DMS114 treated with DMSO at 0.1 percent for 48 hours (cell line): ENCODE measurements at regions not wholly inside any gene's neighbourhood (a gene's known extent, or its start where the extent isn't known, plus 50 kb on each side); places are given as distances from the start of the nearest gene placed in this dataset.

ENCODE experiments used
- DNase-seq: peaks from one replicate; lab custom pipeline; 2025; ENCODE audit not compliant: unreplicated experiment; lab: John Stamatoyannopoulos, UW

DNA sequence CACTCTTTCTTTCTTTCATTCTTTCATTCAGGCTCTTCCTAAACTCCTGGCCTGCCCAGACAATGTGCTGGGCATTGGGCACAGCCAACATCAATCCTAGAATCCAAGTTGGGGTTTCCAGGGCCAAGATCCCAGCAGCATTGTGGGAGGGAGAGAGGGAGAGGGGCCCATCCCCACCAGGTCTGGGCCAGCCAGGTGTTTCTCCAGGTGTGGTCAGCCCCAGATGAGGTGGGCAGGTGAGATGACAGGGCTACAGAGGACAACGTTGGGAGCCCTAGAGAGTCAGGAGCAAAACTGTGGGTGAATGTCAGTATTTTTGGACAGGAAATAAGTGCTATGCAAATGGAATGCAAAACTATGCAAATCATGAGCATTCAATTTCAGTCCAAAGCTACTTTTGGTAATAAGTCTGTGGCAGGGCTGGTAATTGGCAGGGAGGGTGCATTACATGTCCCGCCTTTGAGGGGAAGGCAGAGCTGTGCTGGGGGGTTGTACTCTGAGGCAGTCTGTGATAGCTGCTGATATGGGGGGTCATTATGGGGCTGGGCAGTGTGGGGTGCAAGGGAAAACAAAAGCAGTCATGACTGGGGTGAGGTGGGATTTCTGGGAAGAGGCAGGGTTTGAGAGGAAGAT is 139.9 kb upstream of the IGSF21 start:
- DNase-seq = no peak

DNA sequence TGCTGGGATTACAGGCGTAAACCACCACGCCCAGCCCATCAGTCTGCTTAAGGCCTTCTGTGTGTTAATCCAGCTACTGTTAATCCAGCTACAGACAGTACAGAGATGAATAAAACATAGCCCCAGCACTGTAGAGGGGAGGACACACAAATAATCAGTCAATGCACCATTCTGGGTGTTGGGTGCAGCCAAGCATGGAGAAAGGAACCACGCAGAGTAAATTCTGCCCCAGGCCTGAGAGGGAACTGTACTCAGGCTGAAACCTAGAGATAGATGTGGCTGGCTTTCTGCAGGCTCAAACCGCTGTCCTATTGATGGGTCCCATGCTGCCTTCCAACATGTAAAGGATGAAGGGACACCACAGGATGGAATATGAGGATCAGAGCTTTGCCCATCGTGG is 136.8 kb upstream of the IGSF21 start:
- DNase-seq = no peak

DNA sequence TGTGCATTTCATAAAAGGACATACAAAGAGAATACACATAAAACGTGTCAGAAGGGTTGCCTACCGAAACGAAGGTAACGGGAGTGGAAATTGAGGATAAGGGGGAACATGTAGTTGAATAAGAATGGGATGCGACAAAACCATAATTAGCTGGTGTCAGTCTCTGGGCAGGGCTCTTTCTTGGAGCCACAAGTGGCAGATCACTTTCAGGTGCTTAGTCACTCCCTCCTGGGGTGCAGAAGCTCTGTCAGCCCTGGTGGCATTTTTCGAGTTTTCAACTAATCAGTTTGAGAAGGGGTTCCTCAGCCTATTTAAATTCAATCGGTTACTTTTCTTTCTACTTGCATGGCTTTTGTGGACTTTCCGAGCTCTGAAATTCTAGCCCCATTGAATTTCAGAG is 133.9 kb upstream of the IGSF21 start:
- DNase-seq = no peak

DNA sequence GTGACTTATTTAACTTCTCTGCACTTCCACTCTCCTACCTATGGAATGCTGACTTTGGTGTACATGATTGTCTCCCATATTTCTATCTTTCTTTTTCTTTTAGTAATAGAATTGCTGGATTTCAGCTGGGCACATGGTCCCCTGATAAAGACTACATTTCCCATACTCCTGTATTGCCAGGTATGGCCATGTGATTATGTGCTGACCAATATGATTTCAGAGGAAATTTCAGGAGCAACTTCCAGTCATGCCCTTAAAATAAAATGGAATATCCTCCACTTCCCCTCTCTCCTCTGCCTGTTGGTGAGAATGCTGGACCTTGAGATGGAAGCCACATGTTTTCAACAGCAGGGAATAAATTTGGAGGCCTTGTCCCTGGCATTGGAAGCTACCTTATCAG is 130.7 kb upstream of the IGSF21 start:
- no peak for DNase-seq

DNA sequence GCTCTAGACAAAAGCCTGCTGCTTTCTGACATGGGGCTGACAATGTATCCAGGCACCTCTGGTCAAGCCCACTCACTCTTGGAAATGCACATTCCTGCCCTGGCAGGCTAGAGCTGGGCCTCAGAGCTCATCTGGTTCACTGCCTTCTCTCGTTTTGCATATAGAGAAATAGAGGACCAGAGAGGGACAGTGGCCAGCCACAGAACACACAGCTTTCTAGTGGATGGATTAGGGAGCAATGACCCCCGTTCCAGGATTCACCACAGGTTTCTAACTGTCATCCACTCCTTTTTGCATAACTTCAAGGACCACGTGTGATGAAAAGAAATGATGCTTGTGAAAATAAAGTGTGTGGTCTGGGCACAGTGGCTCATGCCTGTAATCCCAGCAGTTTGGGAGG is 129.6 kb upstream of the IGSF21 start:
- no peak for DNase-seq

DNA sequence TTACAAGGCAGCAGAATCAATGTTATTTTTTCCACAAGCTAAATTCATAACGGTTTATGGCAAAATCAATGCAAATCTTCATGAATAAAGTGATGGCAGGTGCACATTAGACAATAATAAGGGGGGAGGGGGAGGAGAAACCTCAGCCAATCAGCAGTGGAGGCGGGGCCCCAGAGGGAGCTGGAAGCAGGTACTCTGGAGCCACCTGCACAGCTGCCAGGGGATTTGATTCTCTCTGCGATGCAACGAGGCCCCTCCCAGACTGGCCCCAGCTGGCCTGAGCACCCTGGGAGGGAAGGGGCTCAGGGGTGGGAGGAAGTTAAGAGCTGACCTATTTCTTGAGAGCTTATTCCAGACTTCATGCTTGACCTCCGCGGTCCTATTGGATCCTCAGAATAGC is 127.8 kb upstream of the IGSF21 start:
- DNase-seq = no peak

DNA sequence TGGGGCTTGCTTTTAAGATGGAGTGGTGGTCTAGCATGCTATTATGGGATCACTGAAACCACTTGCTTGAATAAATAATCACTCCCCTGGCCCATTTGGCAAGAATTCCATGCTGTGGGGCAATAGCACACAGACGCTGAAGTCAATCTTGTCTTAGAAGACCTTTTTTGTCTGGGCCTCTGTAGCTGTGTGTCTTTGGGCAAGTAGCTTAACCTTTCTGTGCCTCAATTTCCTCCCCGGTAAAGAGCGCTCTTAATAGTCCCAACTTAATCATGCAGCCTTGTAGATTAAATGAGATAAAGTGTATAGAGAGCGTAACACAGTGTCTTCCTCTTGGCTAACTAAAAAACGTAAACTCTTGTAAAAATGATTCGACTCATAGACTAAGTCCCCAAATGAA is 125.4 kb upstream of the IGSF21 start:
- no peak for DNase-seq

DNA sequence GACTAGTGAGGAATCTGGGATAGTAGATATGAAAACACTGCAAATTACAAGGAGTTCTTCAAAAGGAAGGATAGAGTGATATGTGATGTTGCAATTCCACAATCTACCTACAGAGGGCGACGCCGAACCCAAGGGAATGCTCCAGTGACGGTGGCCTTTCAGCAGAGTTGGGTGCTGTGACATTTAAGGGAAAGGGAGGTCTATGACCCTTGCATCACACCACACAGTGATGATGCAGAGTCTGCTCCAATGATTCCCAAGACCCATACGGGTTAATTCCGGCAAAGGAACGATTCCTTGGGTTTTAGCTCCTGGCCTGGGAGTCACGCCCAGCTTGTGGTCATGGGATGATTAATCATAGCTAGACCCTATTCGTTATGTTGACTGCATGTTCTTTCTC is 123.0 kb upstream of the IGSF21 start:
- DNase-seq = no peak

DNA sequence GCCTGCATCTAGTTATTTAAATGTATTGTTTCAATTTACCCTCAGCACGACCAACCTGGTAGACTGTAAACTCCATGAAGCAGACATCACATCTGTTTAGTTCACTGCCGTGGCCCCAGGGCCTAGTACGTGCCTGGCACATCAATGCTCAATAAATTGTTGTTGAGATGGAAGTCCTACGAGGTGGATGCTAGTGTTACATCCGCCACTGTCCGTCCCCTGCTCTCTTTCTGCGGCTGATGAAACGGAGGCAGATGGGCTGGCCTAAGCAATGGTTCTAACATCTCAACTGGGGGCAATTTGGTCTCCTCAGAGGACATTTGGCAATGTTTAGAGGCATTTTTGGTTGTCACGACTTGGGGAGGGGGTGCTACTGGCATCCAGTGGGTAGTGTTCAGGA is 121.4 kb upstream of the IGSF21 start:
- DNase-seq = no peak

DNA sequence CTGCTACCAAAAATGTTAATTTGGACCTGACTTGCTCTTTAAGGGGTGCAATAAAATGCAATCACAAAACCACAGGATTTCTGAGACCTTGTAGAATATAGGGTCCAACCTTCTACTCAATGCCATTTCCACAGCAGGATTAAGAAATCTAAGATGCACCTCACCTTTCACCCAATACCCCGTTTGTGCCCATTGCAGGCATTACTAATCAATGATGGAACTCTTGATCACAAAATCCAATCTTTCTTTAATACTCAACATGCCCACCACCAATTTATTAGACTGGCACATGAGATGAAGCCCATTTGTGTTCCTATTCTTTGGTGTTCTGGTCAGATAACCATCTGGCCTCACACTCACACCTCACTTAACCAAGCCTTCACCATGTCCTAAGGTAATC is 117.2 kb upstream of the IGSF21 start:
- no peak for DNase-seq

DNA sequence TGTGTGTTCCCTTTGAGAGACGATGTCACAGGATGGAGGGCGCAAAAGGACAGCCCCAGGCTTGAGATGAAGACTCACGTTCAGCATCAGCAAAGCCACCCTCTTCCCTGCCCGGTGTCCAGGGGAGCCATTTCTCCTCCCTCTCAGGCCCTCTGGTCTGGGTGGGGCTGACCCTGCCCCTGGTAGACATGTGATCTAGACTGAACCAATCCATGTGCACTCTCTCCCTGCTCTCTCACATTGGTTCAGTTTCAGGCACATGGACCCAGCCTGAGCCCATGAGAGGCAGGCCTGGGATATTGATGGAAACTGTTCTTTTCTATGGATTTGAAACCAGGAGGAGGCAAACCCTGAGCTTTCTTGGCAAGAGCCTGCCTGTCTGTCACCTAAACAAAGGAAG is 115.6 kb upstream of the IGSF21 start:
- DNase-seq = no peak

DNA sequence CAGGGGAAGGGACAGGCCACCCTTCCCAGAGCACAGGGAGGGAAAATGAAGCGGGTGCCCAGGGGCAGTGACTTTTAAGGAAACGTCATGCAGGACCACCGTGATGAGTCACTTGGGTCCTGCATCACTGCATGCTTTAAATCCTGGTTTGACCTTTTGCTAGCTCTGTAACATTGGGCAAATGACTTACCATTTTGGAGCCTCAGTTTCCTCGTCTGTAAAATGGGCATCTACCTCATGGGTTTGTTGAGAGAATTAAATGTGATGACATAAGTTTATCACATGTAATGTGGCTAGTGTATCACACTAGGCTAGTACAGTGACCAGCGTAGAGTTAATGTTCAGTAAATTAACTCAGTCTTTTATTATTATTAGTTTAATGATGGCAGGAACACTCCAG is 114.8 kb upstream of the IGSF21 start:
- no peak for DNase-seq

DNA sequence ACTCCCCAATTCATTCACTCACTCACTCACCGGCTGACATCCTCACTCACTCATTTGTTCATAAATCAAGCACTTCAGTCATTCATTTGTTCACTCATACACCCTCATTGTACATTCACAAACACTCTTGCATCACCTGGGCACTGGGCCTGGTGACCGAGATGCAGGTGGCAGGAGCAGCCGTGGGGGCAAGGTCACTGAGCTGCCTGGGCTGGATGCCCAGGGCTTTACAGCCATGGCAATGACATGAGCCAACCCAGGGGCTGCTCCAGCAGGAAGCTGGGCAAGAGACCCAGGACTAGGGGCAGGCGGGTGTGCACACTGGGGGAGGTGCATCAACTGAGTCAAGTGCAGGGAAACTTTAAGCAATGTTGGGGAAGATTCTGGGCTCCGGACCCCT is 113.6 kb upstream of the IGSF21 start:
- no peak for DNase-seq

DNA sequence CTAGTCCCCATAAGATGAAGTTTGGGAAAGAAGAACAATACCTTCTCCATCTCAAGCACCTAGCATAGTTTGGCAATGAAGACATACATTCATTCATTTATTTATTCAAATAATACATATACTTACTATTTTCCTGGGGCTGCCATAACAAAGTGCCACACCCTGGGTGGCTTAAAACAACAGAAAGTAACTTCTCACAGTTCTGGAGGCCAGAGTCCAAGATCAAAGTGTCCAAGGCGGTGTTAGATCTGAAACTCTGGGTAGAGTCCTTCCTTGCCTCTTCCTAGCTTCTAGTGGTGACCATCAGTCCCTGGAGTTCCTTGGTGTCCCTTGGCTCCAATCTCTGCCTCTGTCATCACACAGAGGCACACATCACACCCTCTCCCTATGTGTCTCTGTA is 112.1 kb upstream of the IGSF21 start:
- DNase-seq = no peak

DNA sequence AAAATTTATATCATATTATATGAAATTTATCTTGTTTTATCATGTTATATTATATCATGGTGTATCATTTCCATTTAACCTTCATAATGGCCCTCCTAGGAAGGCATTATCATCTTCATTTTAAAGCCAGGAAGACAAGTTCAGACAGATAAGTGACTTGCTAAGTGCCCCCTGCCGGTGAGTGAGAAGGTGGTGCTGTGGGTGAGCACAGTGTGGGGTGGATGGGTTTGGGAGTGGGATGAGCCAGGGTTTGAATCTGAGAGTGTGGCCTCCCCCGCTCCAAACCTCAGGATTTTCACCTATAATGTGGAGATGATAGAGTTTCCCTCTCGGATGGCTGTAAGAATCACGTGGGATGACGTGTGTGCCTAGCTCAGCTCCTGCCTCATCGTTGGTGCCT is 108.7 kb upstream of the IGSF21 start:
- no peak for DNase-seq

DNA sequence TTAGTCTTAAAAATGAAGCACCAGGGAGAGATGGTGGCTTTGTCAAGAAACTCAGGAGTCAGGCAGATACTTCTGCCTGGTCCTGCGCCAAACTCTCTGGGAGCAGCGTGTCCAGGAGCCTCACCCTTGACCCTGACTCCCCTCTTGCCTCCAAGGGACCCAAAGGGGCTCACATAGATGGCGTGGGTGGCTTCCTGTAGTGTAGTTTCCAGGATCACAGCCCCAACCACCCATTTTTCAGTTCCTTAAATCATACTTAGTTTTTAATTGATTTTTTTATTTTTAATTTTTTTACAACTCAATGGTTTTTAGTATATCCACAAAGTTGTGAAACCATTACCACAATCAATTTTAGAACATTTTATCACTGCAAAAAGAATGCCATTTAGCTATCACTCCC is 107.7 kb upstream of the IGSF21 start:
- DNase-seq = no peak

DNA sequence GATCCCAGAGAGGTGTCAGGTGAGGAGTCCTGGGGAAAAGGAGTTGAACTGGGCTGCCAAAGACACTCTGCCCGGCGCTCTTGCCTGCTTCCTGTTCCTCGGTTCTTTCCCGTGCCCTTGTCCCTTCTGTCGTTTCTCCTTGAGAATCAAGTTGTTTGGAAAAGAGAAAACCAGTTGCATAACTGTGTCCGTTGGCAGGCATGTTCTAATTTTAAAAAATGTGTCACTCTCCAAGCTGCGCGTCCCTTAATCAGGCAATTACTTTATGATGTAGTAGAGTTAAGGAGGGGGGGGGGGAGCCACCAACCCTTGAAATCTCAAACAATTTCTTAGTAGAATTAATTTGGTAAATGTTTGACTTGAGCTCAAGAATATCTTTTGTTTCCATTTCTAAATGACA is 105.9 kb upstream of the IGSF21 start:
- no peak for DNase-seq

DNA sequence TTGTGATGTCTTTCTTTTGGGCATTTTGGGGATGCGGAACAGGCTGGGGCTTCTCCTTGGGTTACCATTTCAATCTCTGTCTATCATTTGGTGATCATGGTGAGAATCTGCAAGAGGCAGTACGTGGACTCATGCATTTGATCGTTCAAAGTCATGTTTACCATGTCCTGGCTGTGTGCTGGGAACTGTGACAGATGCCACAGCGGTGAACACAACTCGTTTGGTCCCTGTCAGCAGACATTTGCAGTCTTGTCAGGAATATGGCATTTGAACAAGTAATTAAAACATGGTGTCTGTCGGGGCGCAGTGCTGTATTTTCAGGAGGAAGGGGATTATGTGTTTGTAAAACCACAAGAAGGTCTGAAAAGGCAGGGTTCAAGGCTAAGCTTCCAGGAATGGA is 103.3 kb upstream of the IGSF21 start:
- no peak for DNase-seq

DNA sequence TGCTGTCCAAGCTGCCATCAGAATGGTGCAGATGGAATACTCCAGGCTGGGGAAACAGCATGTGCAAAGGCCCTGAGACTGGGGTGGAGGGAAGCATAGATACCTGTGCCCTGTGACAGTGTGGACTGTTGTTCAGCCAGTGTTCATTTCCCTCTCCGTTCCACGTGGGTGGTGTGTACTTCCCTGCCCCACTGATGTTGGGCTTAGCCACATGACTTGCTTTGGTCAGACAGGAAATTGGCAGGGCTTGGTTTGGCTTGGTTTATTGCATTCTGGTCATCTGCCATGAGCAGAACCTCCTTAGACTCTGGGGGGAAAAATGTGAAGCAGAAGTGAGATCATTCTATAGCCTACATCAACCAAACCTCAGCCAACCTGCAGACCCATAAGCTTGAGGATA is 102.4 kb upstream of the IGSF21 start:
- DNase-seq = no peak

DNA sequence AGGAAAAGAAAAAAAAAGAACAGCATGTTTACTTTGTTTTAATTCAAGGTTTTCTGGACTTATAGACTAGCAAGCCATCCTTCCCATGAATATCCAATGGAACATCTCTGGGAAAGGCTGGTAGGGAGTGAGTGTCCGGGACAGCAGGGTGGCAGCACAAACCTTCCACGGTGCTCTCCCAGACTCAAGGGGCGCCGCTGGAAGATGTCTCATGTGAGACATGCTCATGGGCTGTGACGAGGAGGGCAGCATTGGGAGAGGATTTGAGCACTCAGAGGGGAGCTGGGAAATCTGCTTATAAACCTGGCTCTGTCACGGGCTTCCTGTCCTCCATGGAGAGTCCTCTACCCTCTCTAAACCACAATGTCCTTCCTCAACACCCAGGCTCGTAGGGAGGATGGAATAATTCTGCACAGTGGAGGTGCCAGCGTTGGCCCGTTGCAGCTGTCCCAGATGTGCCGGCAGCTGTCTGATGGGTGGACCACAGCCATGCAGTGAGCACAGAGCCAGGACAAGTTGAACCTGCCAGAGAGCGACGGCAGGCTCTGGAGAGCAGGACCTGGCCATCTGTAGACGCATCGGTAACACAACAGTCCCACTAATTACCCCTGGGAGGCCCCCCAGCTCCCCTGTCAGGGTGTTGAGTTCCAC is 100.1 kb upstream of the IGSF21 start:
- DNase-seq = no peak

DNA sequence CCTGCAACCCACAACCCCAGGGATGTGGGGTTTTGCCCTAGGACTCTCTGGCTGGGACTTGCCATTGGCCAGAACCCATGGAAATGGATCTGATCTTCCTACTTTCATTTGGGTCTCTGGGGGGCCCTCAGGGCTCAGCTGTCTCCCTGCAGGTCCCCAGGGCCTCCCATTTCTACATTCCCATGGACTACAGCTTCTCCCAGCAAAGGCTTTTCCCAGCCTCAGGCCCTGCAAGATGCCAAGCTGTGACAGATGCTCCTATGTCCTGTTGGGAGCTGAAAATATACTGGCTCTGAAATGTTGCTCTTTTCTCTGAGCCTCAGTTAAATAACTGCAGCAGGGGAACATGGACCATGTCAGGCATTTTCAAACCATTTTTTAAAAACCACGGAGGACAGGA is 99.5 kb upstream of the IGSF21 start:
- no peak for DNase-seq

DNA sequence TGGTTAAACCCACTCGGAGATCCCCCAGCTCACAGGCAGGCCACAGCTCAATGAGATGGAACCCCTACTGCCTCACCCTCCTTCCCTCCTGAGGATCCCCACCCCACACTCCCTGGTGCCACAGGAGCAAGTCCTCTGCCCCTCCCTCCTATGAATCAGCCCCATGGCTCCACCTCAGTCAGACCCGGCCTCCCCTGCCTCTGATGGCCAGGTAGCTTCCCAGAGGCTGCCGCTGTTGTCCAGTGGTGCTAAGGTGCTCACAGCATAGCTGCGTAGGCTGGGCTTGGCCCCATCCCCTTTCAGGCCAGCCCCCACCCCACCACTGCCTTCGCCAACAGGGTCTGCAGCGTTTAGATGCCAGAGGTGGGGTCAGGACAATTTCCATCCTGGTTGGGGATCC is 98.5 kb upstream of the IGSF21 start:
- DNase-seq = no peak

DNA sequence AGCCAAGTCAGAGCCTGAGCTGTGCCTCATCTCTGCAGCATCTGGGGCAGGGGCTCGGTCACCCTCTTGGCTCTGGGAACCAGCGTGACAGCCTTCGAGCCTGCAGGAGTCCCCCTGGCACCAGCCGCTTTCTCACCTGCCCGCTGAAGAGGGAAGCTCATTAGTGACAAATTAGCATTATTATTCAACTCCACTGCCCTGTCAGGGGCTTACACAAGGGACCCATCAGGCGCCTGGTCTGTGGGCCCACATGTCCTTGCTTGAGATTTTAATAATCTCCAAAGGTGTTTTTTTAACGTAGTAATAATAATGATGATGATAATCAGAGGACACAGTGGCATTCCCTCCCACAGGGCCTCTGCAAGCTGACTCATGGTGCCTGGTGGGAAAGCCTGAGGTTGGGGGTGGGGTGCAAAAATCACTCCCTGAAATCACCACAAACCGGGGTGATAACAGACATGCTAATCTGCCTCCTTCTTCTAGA is 98.1 kb upstream of the IGSF21 start:
- DNase-seq = no peak
